PC-9 (cell line): ENCODE measurements at regions not wholly inside any gene's neighbourhood (a gene's known extent, or its start where the extent isn't known, plus 50 kb on each side); places are given as distances from the start of the nearest gene placed in this dataset.

ENCODE experiments used
- CTCF ChIP-seq: fragments of 200-600 bp; sonication (generic); conservative IDR thresholded peaks from 2 replicates; pipeline ENCODE4 v1.6.1; 2017; ENCODE audit warnings: mixed run types, antibody characterized with exemption, mild to moderate bottlenecking, moderate library complexity
- EZH2 ChIP-seq: fragments of 200-600 bp; sonication (generic); IDR thresholded peaks from 2 replicates; pipeline ENCODE4 v1.8.0; 2017; ENCODE audit warnings: antibody characterized with exemption, low read depth

- TF ChIP-seq CTCF (no peak), EZH2 (no peak)
Measured at GRCh38 chr11:26849036-26849435, 127.2 kb upstream of the SLC5A12 start.
